Ishikawa (cell line): ENCODE measurements at regions not wholly inside any gene's neighbourhood (a gene's known extent, or its start where the extent isn't known, plus 50 kb on each side); places are given as distances from the start of the nearest gene placed in this dataset.

Experiments used
- CREB1 ChIP-seq: IDR thresholded peaks from 2 replicates; pipeline ENCODE4 v1.6.1; 2012; ENCODE audit warnings: low read depth
- EGR1 ChIP-seq: IDR thresholded peaks from 2 replicates; pipeline ENCODE4 v1.6.1; 2012
- EP300 ChIP-seq: IDR thresholded peaks from 2 replicates; pipeline ENCODE4 v1.6.1; 2012; ENCODE audit warnings: borderline replicate concordance
- FOXM1 ChIP-seq: IDR thresholded peaks from 2 replicates; pipeline ENCODE4 v1.6.1; 2012; ENCODE audit warnings: low read depth, borderline replicate concordance
- NFIC ChIP-seq: IDR thresholded peaks from 2 replicates; pipeline ENCODE4 v1.6.1; 2012
- TAF1 ChIP-seq: IDR thresholded peaks from 2 replicates; pipeline ENCODE4 v1.6.1; 2012; ENCODE audit warnings: low read depth, mild to moderate bottlenecking
- YY1 ChIP-seq: IDR thresholded peaks from 2 replicates; pipeline ENCODE4 v1.6.1; 2012; ENCODE audit warnings: low read depth
- TF ChIP-seq, protein P1 (sequence below): IDR thresholded peaks from 2 replicates; pipeline ENCODE4 v1.6.1; 2012
- TF ChIP-seq, protein P2 (sequence below): IDR thresholded peaks from 2 replicates; pipeline ENCODE4 v1.6.1; 2012

DNA sequence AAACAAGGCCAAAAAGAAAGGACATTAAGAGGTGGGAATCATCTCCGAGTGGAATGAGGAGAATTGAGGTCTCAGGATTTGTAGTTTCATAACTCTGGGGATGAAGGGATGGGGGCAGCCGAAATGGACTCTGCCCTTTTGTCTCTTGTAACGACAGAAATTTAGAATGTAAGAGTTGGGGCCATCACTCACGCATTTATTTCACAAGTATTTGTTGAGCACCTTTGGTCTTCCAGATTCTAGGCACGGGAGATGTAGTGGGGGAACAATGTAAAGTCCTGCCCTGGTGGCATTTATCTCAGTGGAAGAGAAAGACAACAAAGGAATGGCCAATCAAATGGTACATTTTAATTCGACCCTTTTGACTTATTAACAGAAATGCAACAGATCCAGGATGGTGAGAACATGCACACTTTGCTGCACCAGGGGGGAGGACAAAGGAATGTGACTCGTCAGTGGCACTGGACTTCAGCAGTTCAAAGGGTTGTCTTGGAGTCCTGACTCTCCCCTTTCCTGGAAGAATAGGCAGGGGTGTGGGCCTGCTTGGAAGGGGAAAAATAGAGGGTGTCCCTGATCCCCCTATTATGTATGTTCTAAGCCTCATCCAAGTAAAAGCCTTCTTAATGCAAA, 102.0 kb downstream of the TMEM30B start:
- TF ChIP-seq EP300 (no peak), CREB1 (no peak), EGR1 (no peak), YY1 (no peak), FOXM1 (no peak), TAF1 (no peak), NFIC (no peak)
- TF ChIP-seq, protein P1, sequence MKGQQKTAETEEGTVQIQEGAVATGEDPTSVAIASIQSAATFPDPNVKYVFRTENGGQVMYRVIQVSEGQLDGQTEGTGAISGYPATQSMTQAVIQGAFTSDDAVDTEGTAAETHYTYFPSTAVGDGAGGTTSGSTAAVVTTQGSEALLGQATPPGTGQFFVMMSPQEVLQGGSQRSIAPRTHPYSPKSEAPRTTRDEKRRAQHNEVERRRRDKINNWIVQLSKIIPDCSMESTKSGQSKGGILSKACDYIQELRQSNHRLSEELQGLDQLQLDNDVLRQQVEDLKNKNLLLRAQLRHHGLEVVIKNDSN = no peak
- TF ChIP-seq, protein P2, sequence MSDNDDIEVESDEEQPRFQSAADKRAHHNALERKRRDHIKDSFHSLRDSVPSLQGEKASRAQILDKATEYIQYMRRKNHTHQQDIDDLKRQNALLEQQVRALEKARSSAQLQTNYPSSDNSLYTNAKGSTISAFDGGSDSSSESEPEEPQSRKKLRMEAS = no peak
